HCT116 (cell line): ENCODE measurements at regions not wholly inside any gene's neighbourhood (a gene's known extent, or its start where the extent isn't known, plus 50 kb on each side); places are given as distances from the start of the nearest gene placed in this dataset.
A peak's percentile ranks its signal among the peaks of the same experiment; 100 is the strongest.

Source experiments
- ATAC-seq: fragments of 200-7000 bp; cut with Tn5 transposase; 2 replicates; pipeline ENCODE4 v1.9.1; 2020; ENCODE audit warnings: mild to moderate bottlenecking, moderate library complexity
- BruUV-seq: library from RNA; stranded (reverse); fragments of 400-500 nt; replicated peaks from 2 replicates; lab custom pipeline; 2021; lab: Mats Ljungman, UMichigan
- CTCF ChIA-PET: fragments of 300-600 bp; sonication (Branson Sonifier 250); formaldehyde crosslinking; loops from one replicate; lab custom pipeline; 2021; ENCODE audit warnings: antibody characterized with exemption; lab: Charles Lee
- POLR2A ChIA-PET: fragments of 300-600, 350-600 bp; sonication (Branson Sonifier 250); formaldehyde crosslinking; loops from one replicate; lab custom pipeline; 2021; ENCODE audit warnings: antibody characterized with exemption; lab: Charles Lee
- RAD21 ChIA-PET, 2 experiments: fragments of 300-600 bp; sonication (Branson Sonifier 250); formaldehyde crosslinking; loops; one replicate each; lab custom pipeline; 2023; ENCODE audit warnings: low total read pairs in 2 of 2; ENCODE audit not compliant: uncharacterized antibody in 2 of 2, unreplicated experiment in 2 of 2, low non-redundant PET in 1 of 2; lab: Charles Lee
- DNase-seq: peaks from one replicate; pipeline ENCODE4 v3.0.0-alpha.2; 2010; ENCODE audit warnings: low read depth, low spot score
- H2AFZ ChIP-seq: fragments of 200-600 bp; shearing (Covaris generic), sonication (generic); 2 replicates; pipeline ENCODE4 v1.6.1; 2017; ENCODE audit warnings: low read depth, mixed run types, mixed read lengths, antibody characterized with exemption, low read length; ENCODE audit not compliant: poor library complexity, severe bottlenecking
- H3K27ac ChIP-seq: 2 replicates; pipeline ENCODE4 v1.5.1; 2012; ENCODE audit warnings: low read depth, low read length
- H3K27me3 ChIP-seq: fragments of 200-600 bp; sonication (generic); 2 replicates; pipeline ENCODE4 v1.6.1; 2016; ENCODE audit warnings: mixed run types, low read length, mixed read lengths; ENCODE audit not compliant: insufficient read depth
- H3K36me3 ChIP-seq, 2 experiments: fragments of 200-500 bp in 1 of 2; fragments of 200-600 bp in 1 of 2; sonication (Bioruptor generic) in 1 of 2; sonication (generic) in 1 of 2; 2 replicates each; pipeline versions ENCODE4 v1.5.1 to v1.6.1; 2014 to 2016; ENCODE audit warnings: low read length in 2 of 2, inconsistent platforms in 1 of 2, mixed read lengths in 1 of 2, mixed run types in 1 of 2; ENCODE audit not compliant: insufficient read depth in 2 of 2, control insufficient read depth in 1 of 2
- H3K4me1 ChIP-seq, 2 experiments: fragments of 200-600 bp in 1 of 2; sonication (generic) in 1 of 2; 2 replicates each; pipeline versions ENCODE4 v1.5.1 to v1.6.1; 2012 to 2017; ENCODE audit warnings: low read length in 2 of 2, inconsistent platforms in 1 of 2, mild to moderate bottlenecking in 1 of 2, mixed read lengths in 1 of 2, mixed run types in 1 of 2, moderate library complexity in 1 of 2; ENCODE audit not compliant: insufficient read depth in 2 of 2, control insufficient read depth in 1 of 2
- H3K4me2 ChIP-seq: fragments of 200-600 bp; sonication (generic); 2 replicates; pipeline ENCODE4 v1.6.1; 2017; ENCODE audit warnings: mixed run types, low read length, mixed read lengths
- H3K4me3 ChIP-seq, 2 experiments: fragments of 200-600 bp in 1 of 2; sonication (generic) in 1 of 2; replicated peaks in 1 of 2; 2 replicates each; pipeline ENCODE4 v1.5.1; 2011 to 2016; ENCODE audit warnings: low read length in 2 of 2, control low read depth in 1 of 2, low read depth in 1 of 2, mild to moderate bottlenecking in 1 of 2, mixed read lengths in 1 of 2, mixed run types in 1 of 2
- H3K79me2 ChIP-seq: fragments of 200-600 bp; sonication (generic); 2 replicates; pipeline ENCODE4 v1.6.1; 2017; ENCODE audit warnings: mild to moderate bottlenecking, mixed run types, low read length, moderate library complexity, mixed read lengths; ENCODE audit not compliant: insufficient read depth
- H3K9ac ChIP-seq: fragments of 200-600 bp; sonication (generic); 2 replicates; pipeline ENCODE4 v1.6.1; 2016; ENCODE audit warnings: low read length, mixed read lengths
- H3K9me2 ChIP-seq: fragments of 200-600 bp; sonication (generic), shearing (Covaris generic); 2 replicates; pipeline ENCODE4 v1.6.1; 2017; ENCODE audit warnings: mixed run types, mild to moderate bottlenecking, moderate library complexity; ENCODE audit not compliant: insufficient read depth
- H3K9me3 ChIP-seq, 2 experiments: fragments of 200-500 bp in 1 of 2; fragments of 200-600 bp in 1 of 2; sonication (Bioruptor generic) in 1 of 2; sonication (generic) in 1 of 2; 2 replicates each; pipeline ENCODE4 v1.6.1; 2014 to 2017; ENCODE audit warnings: low read length in 2 of 2, mixed read lengths in 2 of 2, inconsistent platforms in 1 of 2, low read depth in 1 of 2, mild to moderate bottlenecking in 1 of 2, mixed run types in 1 of 2, moderate library complexity in 1 of 2; ENCODE audit not compliant: control insufficient read depth in 1 of 2, insufficient read depth in 1 of 2
- H4K20me1 ChIP-seq: fragments of 200-600 bp; sonication (generic), shearing (Covaris generic); 2 replicates; pipeline ENCODE4 v1.6.1; 2017; ENCODE audit warnings: mixed run types, mild to moderate bottlenecking, moderate library complexity; ENCODE audit not compliant: insufficient read depth
- CBX3 ChIP-seq: IDR thresholded peaks from 2 replicates; pipeline ENCODE4 v1.6.1; 2012; ENCODE audit warnings: low read depth
- CEBPB ChIP-seq: IDR thresholded peaks from 2 replicates; pipeline ENCODE4 v1.6.1; 2012; ENCODE audit warnings: low read depth
- CTCF ChIP-seq, 3 experiments: fragments of 200-600 bp in 1 of 3; sonication (generic) in 1 of 3; IDR thresholded peaks in 2 of 3; conservative IDR thresholded peaks in 1 of 3; 2 replicates each; pipeline ENCODE4 v1.5.1; 2012 to 2017; ENCODE audit warnings: low read depth in 2 of 3, low read length in 2 of 3, antibody characterized with exemption in 1 of 3, borderline replicate concordance in 1 of 3, control low read depth in 1 of 3, mild to moderate bottlenecking in 1 of 3, mixed read lengths in 1 of 3, mixed run types in 1 of 3, moderate library complexity in 1 of 3; ENCODE audit not compliant: insufficient read depth in 1 of 3
- FOSL1 ChIP-seq: IDR thresholded peaks from 2 replicates; pipeline ENCODE4 v1.6.1; 2012; ENCODE audit warnings: low read depth
- JUND ChIP-seq: IDR thresholded peaks from 2 replicates; pipeline ENCODE4 v1.6.1; 2012
- POLR2A ChIP-seq: IDR thresholded peaks from 2 replicates; pipeline ENCODE4 v1.7.0; 2011; ENCODE audit warnings: borderline replicate concordance; ENCODE audit not compliant: insufficient read depth, insufficient read length; ENCODE audit errors: extremely low read depth
- REST ChIP-seq: IDR thresholded peaks from 2 replicates; pipeline ENCODE4 v1.6.1; 2012; ENCODE audit warnings: low read depth
- intact Hi-C: fragments of 100-400 bp; cut with micrococcal nuclease; formaldehyde crosslinking; loops from 2 replicates; pipeline ENCODE4 v1.10.0; 2022

- TF ChIP-seq CEBPB (no peak), FOSL1 (no peak)
These were observed 86.2 kb upstream of the SNAP25 start (continued) for GRCh38 chr20:10132387-10132786.

GRCh38 chr20:10133532-10133931 lies 85.1 kb upstream of the SNAP25 start:
- RAD21 ChIA-PET: no interaction called here
- H2AFZ ChIP-seq: no peak overlapping the region
- DNase-seq: no peak
- no peaks in the 10 kb centered on the region for H3K9me3 ChIP-seq
- no peak overlapping the region for H3K27ac ChIP-seq
- CTCF ChIA-PET: no interaction called here
- TF ChIP-seq CBX3 (no peak), CEBPB (no peak), POLR2A (no peak), JUND (no peak), REST (peak; percentile 49), CTCF (IDR thresholded peaks at IDR 0.05 in 2 of 3, conservative IDR thresholded peaks at IDR 0.05 in 1 of 3; ENCODE audit: borderline replicate concordance in 1 of 3, insufficient read depth in 1 of 3, low read depth in 2 of 3, low read length in 2 of 3) (no peak)
- no peak overlapping the region for H3K4me2 ChIP-seq
- no peak overlapping the region for H3K9ac ChIP-seq
- no peaks in the 10 kb centered on the region for H3K36me3 ChIP-seq
- ATAC-seq: no peak
- POLR2A ChIA-PET: no interaction called here
- H3K27me3 ChIP-seq: peaks cover 5% of the 10 kb centered on the region; the same call in 1 of the 2 replicates
- H3K4me1 ChIP-seq: no peaks in the 10 kb centered on the region
- H4K20me1 ChIP-seq: no peaks in the 10 kb centered on the region
- no peak overlapping the region for H3K4me3 ChIP-seq
- intact Hi-C loops: no loop called here
- no peaks in the 10 kb centered on the region for H3K9me2 ChIP-seq
- no peaks in the 10 kb centered on the region for H3K79me2 ChIP-seq
- BruUV-seq: no TSS peak
